Mesothelial cell of epicardium (in vitro differentiated cells): ENCODE measurements at regions not wholly inside any gene's neighbourhood (a gene's known extent, or its start where the extent isn't known, plus 50 kb on each side); places are given as distances from the start of the nearest gene placed in this dataset.

ENCODE experiments used
- DNase-seq, 2 experiments: peaks; one replicate each; pipeline ENCODE4 v3.0.0; 2021; ENCODE audit warnings: low spot score in 2 of 2; ENCODE audit not compliant: unreplicated experiment in 2 of 2
- H3K27ac Mint-ChIP-seq: 2 replicates; pipeline ENCODE4 v1.8.0; 2021; ENCODE audit warnings: mixed read lengths
- H3K27me3 Mint-ChIP-seq: 2 replicates; pipeline ENCODE4 v1.8.0; 2021; ENCODE audit warnings: low read depth, mixed read lengths
- H3K36me3 Mint-ChIP-seq: 2 replicates; pipeline ENCODE4 v1.8.0; 2021; ENCODE audit warnings: mixed read lengths
- H3K4me1 Mint-ChIP-seq: 2 replicates; pipeline ENCODE4 v1.8.0; 2021; ENCODE audit warnings: mixed read lengths
- H3K4me3 Mint-ChIP-seq: 2 replicates; pipeline ENCODE4 v1.8.0; 2021; ENCODE audit warnings: mild to moderate bottlenecking, moderate library complexity, mixed read lengths
- H3K9me3 Mint-ChIP-seq: 2 replicates; pipeline ENCODE4 v1.8.0; 2021; ENCODE audit warnings: mixed read lengths
- CTCF ChIP-seq: fragments of 200-600 bp; sonication (generic); IDR thresholded peaks from one replicate; pipeline ENCODE4 v1.5.0; 2021; ENCODE audit warnings: antibody characterized with exemption; ENCODE audit not compliant: unreplicated experiment

- peaks cover 3% of the 10 kb centered on the region for H3K9me3 Mint-ChIP-seq
- H3K36me3 Mint-ChIP-seq, result no peaks in the 10 kb centered on the region
- H3K4me1 Mint-ChIP-seq, result peaks cover 5% of the 10 kb centered on the region
These were observed 70.9 kb upstream of the ALX4 start for GRCh38 chr11:44380820-44381219.

GRCh38 chr11:44381261-44381660 lies 71.3 kb upstream of the ALX4 start:
- Mint-ChIP-seq H3K36me3 (no peaks in the 10 kb centered on the region), H3K4me1 (peaks cover 5% of the 10 kb centered on the region), H3K27me3 (peaks cover 57% of the 10 kb centered on the region), H3K9me3 (peaks cover 3% of the 10 kb centered on the region), H3K4me3 (no peak overlapping the region), H3K27ac (no peak overlapping the region)
- DNase-seq, result no peak
- TF ChIP-seq CTCF, result no peak

More at GRCh38 chr11:44380820-44381219, 70.9 kb upstream of the ALX4 start:
- peaks cover 53% of the 10 kb centered on the region for H3K27me3 Mint-ChIP-seq
- no peak overlapping the region for H3K27ac Mint-ChIP-seq
- no peak overlapping the region for H3K4me3 Mint-ChIP-seq
- no peak for TF ChIP-seq CTCF
- DNase-seq, result no peak

GRCh38 chr11:44382118-44382517 lies 72.2 kb upstream of the ALX4 start:
- peaks cover 5% of the 10 kb centered on the region for H3K4me1 Mint-ChIP-seq
- no peak overlapping the region for H3K4me3 Mint-ChIP-seq
- no peak overlapping the region for H3K27ac Mint-ChIP-seq
- no peak for DNase-seq
- no peak for TF ChIP-seq CTCF
- peaks cover 3% of the 10 kb centered on the region for H3K9me3 Mint-ChIP-seq
- peaks cover 61% of the 10 kb centered on the region for H3K27me3 Mint-ChIP-seq
- no peaks in the 10 kb centered on the region for H3K36me3 Mint-ChIP-seq

- Mint-ChIP-seq H3K36me3 (no peaks in the 10 kb centered on the region), H3K27ac (no peak overlapping the region), H3K9me3 (no peaks in the 10 kb centered on the region), H3K4me1 (peaks cover 5% of the 10 kb centered on the region), H3K27me3 (peaks cover 65% of the 10 kb centered on the region), H3K4me3 (no peak overlapping the region)
- no peak for TF ChIP-seq CTCF
- no peak for DNase-seq
These were observed 72.8 kb upstream of the ALX4 start for GRCh38 chr11:44382656-44383240.

GRCh38 chr11:44383246-44383645 lies 73.3 kb upstream of the ALX4 start:
- H3K9me3 Mint-ChIP-seq, result no peaks in the 10 kb centered on the region
- DNase-seq, result no peak
- no peak overlapping the region for H3K4me3 Mint-ChIP-seq
- TF ChIP-seq CTCF, result no peak
- H3K4me1 Mint-ChIP-seq, result peaks cover 5% of the 10 kb centered on the region
- H3K36me3 Mint-ChIP-seq, result no peaks in the 10 kb centered on the region
- peaks cover 70% of the 10 kb centered on the region for H3K27me3 Mint-ChIP-seq
- H3K27ac Mint-ChIP-seq, result no peak overlapping the region

- no peak for TF ChIP-seq CTCF
- H3K27ac Mint-ChIP-seq, result no peak overlapping the region
- DNase-seq, result no peak
- peaks cover 8% of the 10 kb centered on the region for H3K9me3 Mint-ChIP-seq
- peaks cover 67% of the 10 kb centered on the region for H3K27me3 Mint-ChIP-seq
- no peaks in the 10 kb centered on the region for H3K36me3 Mint-ChIP-seq
- H3K4me1 Mint-ChIP-seq, result no peaks in the 10 kb centered on the region
- no peak overlapping the region for H3K4me3 Mint-ChIP-seq
These were observed 77.5 kb upstream of the ALX4 start for GRCh38 chr11:44387415-44387814.
